ENCODE measurements at regions not wholly inside any gene's neighbourhood (a gene's known extent, or its start where the extent isn't known, plus 50 kb on each side); places are given as distances from the start of the nearest gene placed in this dataset.

DNA sequence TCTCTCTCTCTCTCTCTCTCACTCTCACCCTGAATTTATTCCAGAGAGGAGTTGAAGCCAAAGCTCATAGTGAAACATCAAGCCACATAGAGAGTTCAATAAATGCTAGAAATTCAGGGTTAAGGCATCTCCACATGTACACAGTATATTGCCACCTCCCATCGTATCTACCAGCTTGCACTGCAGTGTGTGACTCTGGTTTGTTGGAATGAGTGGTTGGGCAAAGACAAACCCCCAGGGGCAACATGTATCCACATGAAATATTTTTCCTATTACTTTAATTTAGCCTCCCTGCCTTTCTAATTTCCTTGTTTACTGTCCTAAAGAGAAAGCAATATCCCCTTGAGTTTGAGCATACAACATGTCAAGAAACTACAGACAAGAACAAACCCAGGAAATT lies 247.3 kb downstream of the SPATA18 start:
- H3K9ac ChIP-seq (ENCODE audit: insufficient read depth in 1 of 2, low read depth in 2 of 2, low read length in 2 of 2), result no peak overlapping the region
- H3K4me3 ChIP-seq, result no peak overlapping the region
- ChIA-PET POLR2A (no interaction called here), CTCF (ENCODE audit: low intra/inter-chr PET ratio) (no interaction called here)
- DNase-seq (ENCODE audit: extremely low read depth in 1 of 4, low spot score in 3 of 4) (no peak), ATAC-seq (no peak), FAIRE-seq (no peak)
- WGBS (ENCODE audit: insufficient coverage, low coverage, missing lambda C conversion rate), result 0% methylated on average over 1 of the region's 1 CpG
- no peak overlapping the region for H2AFZ ChIP-seq (ENCODE audit: low read depth, low read length)
- in situ Hi-C loops (cut with MboI) (no loop called here), intact Hi-C loops (cut with micrococcal nuclease) (no loop called here)
- H3K36me3 ChIP-seq (ENCODE audit: control insufficient read depth, insufficient read depth, low read length), result no peaks in the 10 kb centered on the region
- H3K27me3 ChIP-seq (ENCODE audit: control insufficient read depth in 2 of 2, insufficient read depth in 2 of 2, low read length in 2 of 2), result no peaks in the 10 kb centered on the region; a peak in 2 of 5 replicates
- no peaks in the 10 kb centered on the region for H3K9me3 ChIP-seq (replicated peaks; ENCODE audit: control insufficient read depth, insufficient read depth, low read depth, low read length)
- no peaks in the 10 kb centered on the region for H3K9me1 ChIP-seq (ENCODE audit: control insufficient read depth, insufficient read depth, low read length)
- no peaks in the 10 kb centered on the region for H3K4me1 ChIP-seq (replicated peaks in 1 of 2; ENCODE audit: control insufficient read depth in 2 of 2, insufficient read depth in 2 of 2, low read length in 2 of 2)
- H4K20me1 ChIP-seq (replicated peaks; ENCODE audit: control insufficient read depth, insufficient read depth, low read length), result no peaks in the 10 kb centered on the region
- no peak overlapping the region for H3K27ac ChIP-seq (ENCODE audit: extremely low read depth, low read depth, low read length)
- no peaks in the 10 kb centered on the region for H3K79me2 ChIP-seq (ENCODE audit: control insufficient read depth, insufficient read depth, low read length)
- H3K4me2 ChIP-seq (ENCODE audit: insufficient read depth, low read length), result no peak overlapping the region
- no TSS peak for BruUV-seq (replicated peaks)
- TF ChIP-seq HDAC1 (IDR thresholded peaks at IDR 0.05), result no peak
- TF ChIP-seq ZNF121 (CRISPR knock-in tag; conservative IDR thresholded peaks at IDR 0.05), result no peak
- no peak for TF ChIP-seq LCOR (CRISPR knock-in tag; IDR thresholded peaks at IDR 0.05)
- TF ChIP-seq RFX1 (IDR thresholded peaks at IDR 0.05), result no peak
- TF ChIP-seq PHF21A (IDR thresholded peaks at IDR 0.05; ENCODE audit: borderline replicate concordance, low read depth), result no peak
- TF ChIP-seq, protein P1, sequence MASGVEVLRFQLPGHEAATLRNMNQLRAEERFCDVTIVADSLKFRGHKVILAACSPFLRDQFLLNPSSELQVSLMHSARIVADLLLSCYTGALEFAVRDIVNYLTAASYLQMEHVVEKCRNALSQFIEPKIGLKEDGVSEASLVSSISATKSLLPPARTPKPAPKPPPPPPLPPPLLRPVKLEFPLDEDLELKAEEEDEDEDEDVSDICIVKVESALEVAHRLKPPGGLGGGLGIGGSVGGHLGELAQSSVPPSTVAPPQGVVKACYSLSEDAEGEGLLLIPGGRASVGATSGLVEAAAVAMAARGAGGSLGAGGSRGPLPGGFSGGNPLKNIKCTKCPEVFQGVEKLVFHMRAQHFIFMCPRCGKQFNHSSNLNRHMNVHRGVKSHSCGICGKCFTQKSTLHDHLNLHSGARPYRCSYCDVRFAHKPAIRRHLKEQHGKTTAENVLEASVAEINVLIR (CRISPR knock-in tag; IDR thresholded peaks at IDR 0.05), result no peak
- no peak for TF ChIP-seq ZKSCAN8 (CRISPR knock-in tag; IDR thresholded peaks at IDR 0.05)
- TF ChIP-seq ZNF146 (CRISPR knock-in tag; IDR thresholded peaks at IDR 0.05; ENCODE audit: unreplicated experiment), result no peak
- TF ChIP-seq E4F1 (CRISPR knock-in tag; IDR thresholded peaks at IDR 0.05; ENCODE audit: borderline replicate concordance), result no peak
- no peak for TF ChIP-seq ZBED1 (IDR thresholded peaks at IDR 0.05)
- no peak for TF ChIP-seq ESRRB (CRISPR knock-in tag; IDR thresholded peaks at IDR 0.05; ENCODE audit: borderline replicate concordance)
- TF ChIP-seq CHAMP1 (IDR thresholded peaks at IDR 0.05), result no peak
- no peak for TF ChIP-seq NCOA6 (IDR thresholded peaks at IDR 0.05)
- no peak for TF ChIP-seq U2AF2 (optimal IDR thresholded peaks at IDR 0.05; ENCODE audit: low read depth, low read length)
- TF ChIP-seq, protein P2, sequence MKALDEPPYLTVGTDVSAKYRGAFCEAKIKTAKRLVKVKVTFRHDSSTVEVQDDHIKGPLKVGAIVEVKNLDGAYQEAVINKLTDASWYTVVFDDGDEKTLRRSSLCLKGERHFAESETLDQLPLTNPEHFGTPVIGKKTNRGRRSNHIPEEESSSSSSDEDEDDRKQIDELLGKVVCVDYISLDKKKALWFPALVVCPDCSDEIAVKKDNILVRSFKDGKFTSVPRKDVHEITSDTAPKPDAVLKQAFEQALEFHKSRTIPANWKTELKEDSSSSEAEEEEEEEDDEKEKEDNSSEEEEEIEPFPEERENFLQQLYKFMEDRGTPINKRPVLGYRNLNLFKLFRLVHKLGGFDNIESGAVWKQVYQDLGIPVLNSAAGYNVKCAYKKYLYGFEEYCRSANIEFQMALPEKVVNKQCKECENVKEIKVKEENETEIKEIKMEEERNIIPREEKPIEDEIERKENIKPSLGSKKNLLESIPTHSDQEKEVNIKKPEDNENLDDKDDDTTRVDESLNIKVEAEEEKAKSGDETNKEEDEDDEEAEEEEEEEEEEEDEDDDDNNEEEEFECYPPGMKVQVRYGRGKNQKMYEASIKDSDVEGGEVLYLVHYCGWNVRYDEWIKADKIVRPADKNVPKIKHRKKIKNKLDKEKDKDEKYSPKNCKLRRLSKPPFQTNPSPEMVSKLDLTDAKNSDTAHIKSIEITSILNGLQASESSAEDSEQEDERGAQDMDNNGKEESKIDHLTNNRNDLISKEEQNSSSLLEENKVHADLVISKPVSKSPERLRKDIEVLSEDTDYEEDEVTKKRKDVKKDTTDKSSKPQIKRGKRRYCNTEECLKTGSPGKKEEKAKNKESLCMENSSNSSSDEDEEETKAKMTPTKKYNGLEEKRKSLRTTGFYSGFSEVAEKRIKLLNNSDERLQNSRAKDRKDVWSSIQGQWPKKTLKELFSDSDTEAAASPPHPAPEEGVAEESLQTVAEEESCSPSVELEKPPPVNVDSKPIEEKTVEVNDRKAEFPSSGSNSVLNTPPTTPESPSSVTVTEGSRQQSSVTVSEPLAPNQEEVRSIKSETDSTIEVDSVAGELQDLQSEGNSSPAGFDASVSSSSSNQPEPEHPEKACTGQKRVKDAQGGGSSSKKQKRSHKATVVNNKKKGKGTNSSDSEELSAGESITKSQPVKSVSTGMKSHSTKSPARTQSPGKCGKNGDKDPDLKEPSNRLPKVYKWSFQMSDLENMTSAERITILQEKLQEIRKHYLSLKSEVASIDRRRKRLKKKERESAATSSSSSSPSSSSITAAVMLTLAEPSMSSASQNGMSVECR (CRISPR knock-in tag; IDR thresholded peaks at IDR 0.05), result no peak
